Muscle layer of colon (tissue), 2 donors: ENCODE measurements at regions not wholly inside any gene's neighbourhood (a gene's known extent, or its start where the extent isn't known, plus 50 kb on each side); places are given as distances from the start of the nearest gene placed in this dataset.

Experiments used
- H3K27ac ChIP-seq: one replicate; pipeline ENCODE4 v1.7.0; 2013; ENCODE audit warnings: low read depth, mild to moderate bottlenecking, low read length, moderate library complexity
- H3K27me3 ChIP-seq, 2 donors: one replicate each; pipeline ENCODE4 v1.7.0; 2013; ENCODE audit warnings: low read length in 2 of 2, mild to moderate bottlenecking in 2 of 2; ENCODE audit not compliant: insufficient read depth in 2 of 2, control insufficient read depth in 1 of 2
- H3K36me3 ChIP-seq: one replicate; pipeline ENCODE4 v1.7.0; 2013; ENCODE audit warnings: mild to moderate bottlenecking, low read length; ENCODE audit not compliant: insufficient read depth
- H3K4me1 ChIP-seq: one replicate; pipeline ENCODE4 v1.7.0; 2013; ENCODE audit warnings: mild to moderate bottlenecking, low read length; ENCODE audit not compliant: insufficient read depth
- H3K4me3 ChIP-seq, 2 donors: one replicate each; pipeline ENCODE4 v1.7.0; 2013; ENCODE audit warnings: low read length in 2 of 2, low read depth in 1 of 2, mild to moderate bottlenecking in 1 of 2, moderate library complexity in 1 of 2
- H3K9ac ChIP-seq: one replicate; pipeline ENCODE4 v1.7.0; 2013; ENCODE audit warnings: low read length
- H3K9me3 ChIP-seq: one replicate; pipeline ENCODE4 v1.7.0; 2013; ENCODE audit warnings: mild to moderate bottlenecking, low read length
- donor health status: abdominal sarcoma.
- donor health status: Adenocarcinoma of cecum.

GRCh38 chr20:60297649-60298048 lies 339.4 kb downstream of the CDH26 start:
- Histone ChIP-seq H3K9ac (no peak overlapping the region), H3K9me3 (no peaks in the 10 kb centered on the region), H3K36me3 (no peaks in the 10 kb centered on the region), H3K4me1 (no peaks in the 10 kb centered on the region), H3K4me3 (no peak overlapping the region), H3K27ac (no peak overlapping the region), H3K27me3 (no peaks in the 10 kb centered on the region)

- H3K27me3 ChIP-seq: no peaks in the 10 kb centered on the region
- H3K4me3 ChIP-seq: no peak overlapping the region
- no peak overlapping the region for H3K27ac ChIP-seq
These were observed 340.4 kb downstream of the CDH26 start for GRCh38 chr20:60298647-60299046.

GRCh38 chr20:60299951-60300350 lies 341.7 kb downstream of the CDH26 start:
- H3K27ac ChIP-seq: no peak overlapping the region
- no peaks in the 10 kb centered on the region for H3K36me3 ChIP-seq
- no peak overlapping the region for H3K4me3 ChIP-seq
- H3K27me3 ChIP-seq: no peaks in the 10 kb centered on the region
- H3K9ac ChIP-seq: no peak overlapping the region
- H3K4me1 ChIP-seq: no peaks in the 10 kb centered on the region
- no peaks in the 10 kb centered on the region for H3K9me3 ChIP-seq

More at GRCh38 chr20:60298647-60299046, 340.4 kb downstream of the CDH26 start:
- Histone ChIP-seq H3K9me3 (no peaks in the 10 kb centered on the region), H3K36me3 (no peaks in the 10 kb centered on the region), H3K9ac (no peak overlapping the region), H3K4me1 (no peaks in the 10 kb centered on the region)

GRCh38 chr20:60300374-60300773 lies 342.2 kb downstream of the CDH26 start:
- no peaks in the 10 kb centered on the region for H3K4me1 ChIP-seq
- H3K36me3 ChIP-seq: no peaks in the 10 kb centered on the region
- H3K27ac ChIP-seq: no peak overlapping the region
- no peak overlapping the region for H3K9ac ChIP-seq
- no peak overlapping the region for H3K4me3 ChIP-seq
- H3K9me3 ChIP-seq: no peaks in the 10 kb centered on the region
- H3K27me3 ChIP-seq: no peaks in the 10 kb centered on the region

GRCh38 chr20:60302875-60303274 lies 344.7 kb downstream of the CDH26 start:
- Histone ChIP-seq H3K36me3 (no peaks in the 10 kb centered on the region), H3K4me1 (no peaks in the 10 kb centered on the region), H3K4me3 (no peak overlapping the region), H3K27ac (no peak overlapping the region), H3K9ac (no peak overlapping the region), H3K27me3 (no peaks in the 10 kb centered on the region), H3K9me3 (no peaks in the 10 kb centered on the region)

- H3K27ac ChIP-seq: no peak overlapping the region
- H3K36me3 ChIP-seq: no peaks in the 10 kb centered on the region
- H3K9ac ChIP-seq: no peak overlapping the region
- no peak overlapping the region for H3K4me3 ChIP-seq
- no peaks in the 10 kb centered on the region for H3K9me3 ChIP-seq
- H3K27me3 ChIP-seq: no peaks in the 10 kb centered on the region
- no peaks in the 10 kb centered on the region for H3K4me1 ChIP-seq
These were observed 345.9 kb downstream of the CDH26 start for GRCh38 chr20:60304026-60304590.

- H3K4me1 ChIP-seq: no peaks in the 10 kb centered on the region
- no peak overlapping the region for H3K4me3 ChIP-seq
- H3K9ac ChIP-seq: no peak overlapping the region
- H3K36me3 ChIP-seq: no peaks in the 10 kb centered on the region
- H3K9me3 ChIP-seq: no peaks in the 10 kb centered on the region
- no peaks in the 10 kb centered on the region for H3K27me3 ChIP-seq
- H3K27ac ChIP-seq: no peak overlapping the region
These were observed 346.7 kb downstream of the CDH26 start for GRCh38 chr20:60304931-60305330.

- H3K9ac ChIP-seq: no peak overlapping the region
- H3K4me3 ChIP-seq: no peak overlapping the region
- no peaks in the 10 kb centered on the region for H3K4me1 ChIP-seq
- no peaks in the 10 kb centered on the region for H3K36me3 ChIP-seq
- H3K9me3 ChIP-seq: no peaks in the 10 kb centered on the region
- H3K27ac ChIP-seq: no peak overlapping the region
- no peaks in the 10 kb centered on the region for H3K27me3 ChIP-seq
These were observed 347.9 kb downstream of the CDH26 start for GRCh38 chr20:60306105-60306504.

GRCh38 chr20:60306551-60306950 lies 348.3 kb downstream of the CDH26 start:
- H3K9ac ChIP-seq: no peak overlapping the region

GRCh38 chr20:60310560-60311349 lies 352.5 kb downstream of the CDH26 start:
- no peaks in the 10 kb centered on the region for H3K27me3 ChIP-seq
- H3K4me1 ChIP-seq: no peaks in the 10 kb centered on the region
- no peak overlapping the region for H3K4me3 ChIP-seq
- H3K27ac ChIP-seq: no peak overlapping the region
- no peak overlapping the region for H3K9ac ChIP-seq
- no peaks in the 10 kb centered on the region for H3K36me3 ChIP-seq
- H3K9me3 ChIP-seq: no peaks in the 10 kb centered on the region

More at GRCh38 chr20:60306551-60306950, 348.3 kb downstream of the CDH26 start:
- H3K27me3 ChIP-seq: no peaks in the 10 kb centered on the region
- no peak overlapping the region for H3K27ac ChIP-seq
- H3K9me3 ChIP-seq: no peaks in the 10 kb centered on the region
- no peak overlapping the region for H3K4me3 ChIP-seq
- no peaks in the 10 kb centered on the region for H3K4me1 ChIP-seq
- no peaks in the 10 kb centered on the region for H3K36me3 ChIP-seq

- H3K36me3 ChIP-seq: no peaks in the 10 kb centered on the region
- no peaks in the 10 kb centered on the region for H3K27me3 ChIP-seq
- no peak overlapping the region for H3K4me3 ChIP-seq
- H3K9ac ChIP-seq: no peak overlapping the region
- no peaks in the 10 kb centered on the region for H3K4me1 ChIP-seq
- no peak overlapping the region for H3K27ac ChIP-seq
- no peaks in the 10 kb centered on the region for H3K9me3 ChIP-seq
These were observed 355.0 kb downstream of the CDH26 start for GRCh38 chr20:60313191-60313590.

- Histone ChIP-seq H3K9me3 (no peaks in the 10 kb centered on the region), H3K4me3 (no peak overlapping the region), H3K4me1 (no peaks in the 10 kb centered on the region), H3K36me3 (no peaks in the 10 kb centered on the region), H3K27ac (no peak overlapping the region), H3K9ac (no peak overlapping the region), H3K27me3 (no peaks in the 10 kb centered on the region)
These were observed 355.4 kb downstream of the CDH26 start for GRCh38 chr20:60313614-60314013.
